NCI-H2227 (cell line): ENCODE measurements at regions not wholly inside any gene's neighbourhood (a gene's known extent, or its start where the extent isn't known, plus 50 kb on each side); places are given as distances from the start of the nearest gene placed in this dataset.
A peak's percentile ranks its signal among the peaks of the same experiment; 100 is the strongest.
"Not testable (repeated sequence)": the region's sequence is repeated elsewhere in the genome, so short reads cannot be mapped to it uniquely, and the experiment has no call there.

Experiments
- DNase-seq: peaks from one replicate; lab custom pipeline; 2025; ENCODE audit not compliant: unreplicated experiment; lab: John Stamatoyannopoulos, UW

- DNase-seq: no peak
These were observed 479.4 kb upstream of the JARID2 start for GRCh38 chr6:14766391-14766994.

DNA sequence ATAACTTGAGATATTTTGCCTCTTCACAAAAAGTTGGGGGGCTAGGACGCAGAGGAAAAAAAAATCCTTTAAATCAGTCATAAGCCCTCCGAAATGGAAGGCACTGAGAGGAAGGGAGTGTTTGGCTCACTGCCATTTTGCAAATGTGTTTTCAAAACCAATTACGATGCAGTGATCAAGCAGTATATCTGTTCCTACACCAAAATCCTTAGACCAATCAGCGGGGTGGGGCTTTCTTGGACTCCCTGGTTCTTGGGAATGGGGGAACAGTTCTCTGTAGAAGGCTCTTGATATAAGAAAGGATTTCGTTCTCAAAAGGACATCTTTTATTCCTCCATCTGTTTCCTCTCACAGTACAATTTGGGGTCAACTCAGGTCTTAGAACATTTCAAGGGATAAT, 478.6 kb upstream of the JARID2 start:
- DNase-seq: peak; percentile 62

- DNase-seq: no peak
These were observed 475.8 kb upstream of the JARID2 start for GRCh38 chr6:14770040-14770439.

DNA sequence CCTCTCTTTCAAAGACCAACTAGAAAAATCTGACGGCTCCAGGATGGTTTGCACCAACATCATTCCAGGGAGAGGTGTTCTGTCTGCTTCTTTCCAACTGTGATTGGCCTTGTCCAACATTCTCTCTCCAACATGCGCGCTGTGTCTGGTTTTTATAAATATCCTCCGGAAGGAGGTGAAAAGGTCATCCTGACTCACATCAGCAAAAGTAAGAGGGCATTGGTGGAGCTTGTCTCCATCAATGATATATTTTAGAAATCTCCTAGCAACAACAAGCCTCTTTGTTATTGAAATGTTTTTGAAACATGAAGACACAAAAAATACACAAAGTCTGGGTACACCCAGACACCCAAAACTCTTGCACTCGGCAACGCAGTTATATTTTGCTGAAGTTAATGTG, 475.3 kb upstream of the JARID2 start:
- DNase-seq: no peak

GRCh38 chr6:14771016-14771415, 474.9 kb upstream of the JARID2 start:
- no peak for DNase-seq

GRCh38 chr6:14772188-14772587, 473.7 kb upstream of the JARID2 start:
- no peak for DNase-seq

GRCh38 chr6:14775528-14775927, 470.3 kb upstream of the JARID2 start:
- DNase-seq: no peak

DNA sequence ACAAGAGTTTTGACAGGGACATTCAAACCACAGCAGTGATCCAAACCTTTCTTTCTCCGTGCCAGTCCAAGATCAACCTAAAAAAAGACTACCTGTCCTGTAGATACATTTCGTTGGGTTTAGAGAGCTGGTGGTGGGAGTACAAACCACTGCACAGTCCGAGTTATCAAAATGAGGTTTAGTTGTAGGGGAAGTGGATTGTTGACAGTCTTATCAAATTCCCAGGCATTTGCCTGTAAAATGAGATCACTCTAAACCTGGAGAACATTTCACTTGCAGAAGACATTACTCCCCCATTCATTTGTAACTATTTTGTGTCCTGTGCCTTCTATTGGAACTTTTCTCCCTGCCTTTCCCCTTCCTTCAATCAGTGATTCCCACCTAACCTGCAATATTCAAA, 469.6 kb upstream of the JARID2 start:
- DNase-seq: no peak

DNA sequence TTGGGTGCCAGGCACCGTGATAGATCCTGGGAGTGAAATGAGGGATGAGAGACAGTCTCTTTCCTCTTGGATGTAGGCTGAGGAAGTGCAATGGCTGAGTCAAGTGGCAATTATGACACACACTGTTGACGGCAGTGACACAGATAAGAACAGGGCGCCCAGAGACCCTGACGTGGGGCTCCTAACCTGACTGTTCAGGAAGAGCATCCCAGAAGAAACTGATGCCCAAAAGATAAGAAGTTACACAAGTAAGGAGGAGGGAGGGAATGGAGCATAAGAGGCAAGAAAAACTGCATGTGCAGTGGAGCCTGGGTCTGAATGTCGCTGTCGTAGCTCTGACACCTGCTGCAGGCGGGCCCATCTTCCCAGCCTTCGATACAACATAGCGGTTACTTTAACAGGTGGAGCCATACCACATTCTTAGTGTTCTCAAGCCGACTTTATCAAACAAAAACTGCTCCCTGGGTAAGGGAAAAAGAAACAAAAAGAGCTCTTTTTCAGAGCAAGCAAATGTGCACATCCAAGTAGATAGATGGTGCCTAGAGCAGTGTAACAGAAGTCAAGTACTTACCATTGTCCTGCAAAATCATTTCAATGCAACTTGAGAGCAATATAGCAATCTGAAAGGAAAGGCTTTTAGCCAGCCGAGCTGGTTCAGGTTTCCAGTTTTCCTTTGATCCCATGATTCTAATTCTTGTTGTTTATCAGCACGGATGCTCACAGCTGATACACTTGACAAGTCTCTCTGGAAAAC, 463.9 kb upstream of the JARID2 start:
- DNase-seq: no peak

GRCh38 chr6:14782921-14783464, 462.9 kb upstream of the JARID2 start:
- DNase-seq: not testable (repeated sequence)

GRCh38 chr6:14783594-14783993, 462.3 kb upstream of the JARID2 start:
- no peak for DNase-seq

DNA sequence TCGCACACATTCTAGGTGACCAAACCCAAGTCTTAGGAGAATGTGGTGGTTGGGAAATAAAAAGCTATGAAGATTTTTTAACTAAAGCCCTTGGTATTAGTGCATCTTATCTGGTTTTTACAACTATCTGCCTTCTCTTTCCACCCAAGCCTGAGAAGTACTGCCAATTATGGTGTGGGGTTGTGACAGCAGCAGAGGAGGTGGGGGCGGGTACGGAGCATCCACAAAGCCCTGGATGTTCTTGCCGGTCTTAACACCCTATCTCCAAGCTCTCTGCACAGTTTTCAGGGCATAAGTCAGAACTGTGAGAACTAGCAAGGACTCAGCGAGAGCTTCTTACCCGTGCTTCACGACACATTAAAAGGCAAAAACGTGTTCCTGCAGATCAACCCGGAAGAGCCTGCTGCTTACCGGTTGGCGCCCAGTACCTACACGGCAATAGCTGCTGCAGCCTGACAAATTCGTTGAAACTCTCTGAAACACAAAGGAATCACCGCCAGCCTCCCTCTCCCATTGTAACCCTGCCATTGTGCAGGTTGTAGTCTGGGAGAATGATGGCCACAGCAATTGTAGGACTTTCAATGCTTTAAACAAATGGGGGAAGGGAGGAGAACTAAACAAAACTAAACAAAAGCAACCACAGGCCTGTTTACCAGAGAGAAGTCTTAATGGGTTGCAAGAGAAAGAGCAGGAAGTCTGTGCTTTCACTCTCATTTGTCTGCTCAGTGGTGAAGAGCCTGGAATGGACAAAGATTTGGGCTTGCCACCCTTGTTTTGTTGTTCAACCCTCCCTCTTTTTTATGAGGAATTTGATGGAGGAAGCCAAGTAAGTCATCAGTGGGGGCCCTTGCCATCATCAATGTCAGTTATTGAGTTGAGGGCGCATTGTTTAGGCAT, 461.0 kb upstream of the JARID2 start:
- no peak for DNase-seq

- DNase-seq: no peak
These were observed 460.4 kb upstream of the JARID2 start for GRCh38 chr6:14785493-14785790.

GRCh38 chr6:14786008-14786407, 459.9 kb upstream of the JARID2 start:
- no peak for DNase-seq

DNA sequence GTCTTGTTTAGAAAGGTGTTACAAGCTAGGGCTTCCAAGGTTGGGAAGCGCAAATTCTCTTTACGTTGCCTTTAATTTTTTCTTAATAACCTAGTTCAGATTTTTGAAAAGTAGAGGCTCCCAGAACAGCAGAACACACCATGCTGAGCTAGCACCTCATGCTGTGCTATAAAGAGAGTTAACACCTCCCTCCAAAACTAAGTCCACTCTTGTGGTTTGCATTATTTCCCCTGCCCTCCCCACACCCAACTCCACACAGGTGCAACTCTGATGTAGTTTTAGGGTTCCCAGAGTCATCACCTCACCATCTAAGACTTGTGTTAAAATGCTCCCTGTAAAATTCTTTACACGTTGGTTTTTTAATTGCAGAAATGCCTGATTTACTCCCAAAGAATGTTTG, 459.4 kb upstream of the JARID2 start:
- DNase-seq: no peak

- no peak for DNase-seq
These were observed 458.6 kb upstream of the JARID2 start for GRCh38 chr6:14787250-14787649.

GRCh38 chr6:14787677-14788076, 458.2 kb upstream of the JARID2 start:
- DNase-seq: no peak

DNA sequence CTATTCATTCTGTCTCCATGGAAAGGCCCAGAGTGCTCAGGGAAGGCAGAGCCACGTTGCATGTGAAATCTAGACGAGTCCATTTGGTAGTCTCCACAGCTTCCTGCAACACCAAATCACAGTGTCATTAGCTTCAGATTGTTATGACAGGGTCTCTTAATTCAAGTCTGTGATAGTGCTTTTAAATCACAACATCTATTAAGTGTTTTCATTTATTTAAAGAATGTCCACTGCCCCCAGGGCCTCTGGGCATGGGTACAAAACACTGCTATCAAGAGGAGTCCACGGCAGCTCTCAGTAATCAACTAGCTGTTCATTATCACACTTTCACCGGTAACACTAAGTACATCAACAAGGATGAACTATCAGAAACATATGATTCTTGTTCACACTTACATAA, 455.9 kb upstream of the JARID2 start:
- DNase-seq: no peak

DNA sequence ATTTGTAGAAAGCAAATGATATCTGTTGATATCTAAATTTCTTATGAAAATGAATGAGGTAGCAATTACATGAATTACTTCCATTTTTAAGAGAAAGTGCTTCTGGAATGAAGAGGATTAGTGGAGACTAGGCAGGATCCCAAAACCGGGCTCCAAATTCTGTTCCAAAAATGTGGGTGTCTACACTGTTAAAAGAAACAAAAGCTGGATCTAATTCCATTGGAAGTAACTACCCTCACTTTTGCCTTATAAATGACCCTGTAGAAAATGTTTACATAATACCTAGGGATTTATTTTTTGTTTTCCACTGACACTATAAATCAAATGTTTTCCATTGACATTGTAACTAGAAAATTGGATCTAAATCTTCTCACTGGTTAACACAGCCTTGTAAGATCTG, 454.9 kb upstream of the JARID2 start:
- no peak for DNase-seq

DNA sequence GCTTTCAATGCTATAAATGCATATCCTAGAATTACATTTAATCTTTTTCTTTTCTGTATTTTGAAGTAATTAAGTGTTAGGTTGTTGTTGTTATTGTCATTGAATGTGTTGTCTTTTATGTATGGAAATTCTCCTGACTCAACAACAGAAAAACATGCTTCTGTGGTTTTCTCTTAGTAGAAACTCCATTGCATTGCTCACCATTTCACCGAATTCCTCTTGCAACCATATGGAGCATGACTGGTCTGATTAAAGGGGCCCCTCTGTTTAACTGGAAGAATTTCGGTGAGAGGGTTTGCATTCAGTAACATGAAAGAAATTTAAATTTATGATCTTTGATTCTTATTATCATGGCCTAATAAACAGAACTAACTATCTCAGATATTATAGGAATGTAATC, 454.3 kb upstream of the JARID2 start:
- no peak for DNase-seq

- no peak for DNase-seq
These were observed 453.5 kb upstream of the JARID2 start for GRCh38 chr6:14792118-14792955.
